Retinal pigment epithelial cell (primary cell): ENCODE measurements at regions not wholly inside any gene's neighbourhood (a gene's known extent, or its start where the extent isn't known, plus 50 kb on each side); places are given as distances from the start of the nearest gene placed in this dataset.

Experiments used
- DNase-seq: peaks from one replicate; pipeline ENCODE4 v3.0.0-alpha.2; 2010; ENCODE audit warnings: low read depth
- H3K4me3 ChIP-seq: 2 replicates; pipeline ENCODE4 v1.5.1; 2011; ENCODE audit warnings: mild to moderate bottlenecking, low read length, control low read depth, moderate library complexity
- TF ChIP-seq, protein P1 (sequence below): conservative IDR thresholded peaks from 2 replicates; pipeline ENCODE4 v1.5.1; 2011; ENCODE audit warnings: low read depth, low read length, control low read depth, inconsistent platforms

DNA sequence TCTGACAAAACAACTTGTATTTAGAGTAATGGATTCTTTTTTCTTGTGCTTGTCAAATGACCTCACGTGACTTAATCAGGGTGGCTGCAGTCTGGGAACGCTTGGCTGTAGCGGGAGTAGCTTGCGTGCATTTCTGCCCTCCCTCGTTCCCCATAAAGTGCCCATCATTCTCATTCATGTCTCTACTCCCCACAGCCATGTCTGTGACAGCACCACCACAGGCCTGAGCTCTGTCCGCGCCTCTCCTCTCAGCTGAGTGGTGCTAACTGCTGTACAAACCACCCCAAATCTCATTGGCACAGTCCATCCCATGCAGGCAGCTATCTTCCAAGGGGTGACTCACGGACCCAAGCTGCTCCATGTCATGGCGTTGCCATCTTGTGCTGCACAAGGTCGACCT lies 161.7 kb downstream of the TSN start:
- DNase-seq: no peak
- H3K4me3 ChIP-seq: no peak overlapping the region
- TF ChIP-seq, protein P1, sequence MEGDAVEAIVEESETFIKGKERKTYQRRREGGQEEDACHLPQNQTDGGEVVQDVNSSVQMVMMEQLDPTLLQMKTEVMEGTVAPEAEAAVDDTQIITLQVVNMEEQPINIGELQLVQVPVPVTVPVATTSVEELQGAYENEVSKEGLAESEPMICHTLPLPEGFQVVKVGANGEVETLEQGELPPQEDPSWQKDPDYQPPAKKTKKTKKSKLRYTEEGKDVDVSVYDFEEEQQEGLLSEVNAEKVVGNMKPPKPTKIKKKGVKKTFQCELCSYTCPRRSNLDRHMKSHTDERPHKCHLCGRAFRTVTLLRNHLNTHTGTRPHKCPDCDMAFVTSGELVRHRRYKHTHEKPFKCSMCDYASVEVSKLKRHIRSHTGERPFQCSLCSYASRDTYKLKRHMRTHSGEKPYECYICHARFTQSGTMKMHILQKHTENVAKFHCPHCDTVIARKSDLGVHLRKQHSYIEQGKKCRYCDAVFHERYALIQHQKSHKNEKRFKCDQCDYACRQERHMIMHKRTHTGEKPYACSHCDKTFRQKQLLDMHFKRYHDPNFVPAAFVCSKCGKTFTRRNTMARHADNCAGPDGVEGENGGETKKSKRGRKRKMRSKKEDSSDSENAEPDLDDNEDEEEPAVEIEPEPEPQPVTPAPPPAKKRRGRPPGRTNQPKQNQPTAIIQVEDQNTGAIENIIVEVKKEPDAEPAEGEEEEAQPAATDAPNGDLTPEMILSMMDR: no peak

DNA sequence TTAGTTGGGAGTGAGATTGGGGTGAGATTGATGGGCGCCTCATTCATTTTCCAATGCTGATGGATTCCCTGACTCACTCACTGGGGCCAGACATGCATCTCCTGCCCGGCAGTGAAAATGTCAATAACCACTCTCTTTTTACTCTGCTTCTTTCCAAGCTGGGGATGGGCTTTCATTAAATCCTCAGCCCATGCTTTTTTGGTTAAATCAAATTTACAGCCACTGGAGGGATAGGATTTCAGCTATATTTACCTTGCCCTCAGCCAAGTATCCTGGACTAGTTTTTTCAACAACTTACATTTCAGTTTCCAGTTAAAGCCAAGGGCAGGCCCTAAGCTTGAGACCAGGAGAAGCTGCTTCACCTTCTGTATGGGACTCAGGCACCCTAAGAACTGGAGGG lies 162.8 kb downstream of the TSN start:
- no peak overlapping the region for H3K4me3 ChIP-seq
- DNase-seq: no peak
- TF ChIP-seq, protein P1: no peak

DNA sequence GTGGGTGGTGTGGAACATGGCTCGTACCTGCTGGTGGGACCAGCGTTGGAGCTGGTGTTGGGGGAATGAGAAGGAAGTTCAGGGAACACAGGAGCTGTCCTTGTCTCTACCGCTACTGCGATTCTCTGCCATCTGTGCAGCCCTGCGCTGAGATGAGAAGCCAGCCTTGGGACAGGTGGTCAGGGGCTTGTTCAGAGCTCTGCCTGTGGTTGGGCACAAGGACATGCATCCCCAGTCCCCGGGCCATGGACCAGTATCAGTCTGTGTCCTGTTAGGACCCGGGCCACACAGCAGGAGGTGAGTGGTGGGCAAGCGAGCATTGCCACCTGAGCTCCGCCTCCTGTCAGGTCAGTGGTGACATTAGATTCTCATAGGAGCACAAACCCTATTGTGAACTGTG lies 164.4 kb downstream of the TSN start:
- DNase-seq: no peak
- TF ChIP-seq, protein P1: no peak
- H3K4me3 ChIP-seq: no peak overlapping the region

DNA sequence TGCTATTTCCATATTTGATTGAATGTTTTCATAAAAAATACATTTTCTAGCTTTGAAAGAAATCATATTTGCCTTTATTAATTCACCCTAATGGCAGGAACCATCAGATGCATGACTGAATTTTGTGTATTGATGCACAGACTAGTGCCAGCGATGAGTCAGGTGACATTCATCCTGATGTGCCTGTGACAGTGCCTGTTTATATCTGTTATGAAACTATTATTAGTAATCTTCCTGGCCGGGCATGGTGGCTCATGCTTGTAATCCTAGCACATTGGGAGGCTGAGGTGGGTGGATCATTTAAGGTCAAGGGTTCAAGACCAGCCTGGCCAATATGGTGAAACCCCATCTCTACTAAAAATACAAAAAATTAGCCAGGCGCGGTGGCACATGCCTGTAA lies 170.0 kb downstream of the TSN start:
- no peak overlapping the region for H3K4me3 ChIP-seq
- TF ChIP-seq, protein P1: no peak
- no peak for DNase-seq

DNA sequence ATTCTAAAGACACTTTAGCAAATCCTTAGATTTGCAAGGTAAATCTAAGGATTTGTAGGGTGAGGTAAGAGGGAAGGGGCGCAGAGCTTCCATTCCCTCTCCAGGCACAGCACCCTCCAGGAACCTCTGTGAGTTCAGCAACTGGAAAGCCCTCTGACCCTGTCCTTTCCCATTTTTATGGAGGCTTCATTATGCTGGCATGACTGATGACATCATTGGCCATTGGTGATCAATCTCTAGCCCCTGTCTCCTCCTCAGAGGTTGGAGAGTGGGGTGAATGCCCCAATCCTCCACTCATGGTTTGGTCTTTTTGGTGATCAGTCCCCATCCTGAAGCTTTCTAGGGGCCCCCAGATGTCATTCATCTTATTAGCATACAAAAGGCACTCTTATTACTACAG lies 187.8 kb downstream of the TSN start:
- no peak overlapping the region for H3K4me3 ChIP-seq
- DNase-seq: no peak
- TF ChIP-seq, protein P1: no peak

DNA sequence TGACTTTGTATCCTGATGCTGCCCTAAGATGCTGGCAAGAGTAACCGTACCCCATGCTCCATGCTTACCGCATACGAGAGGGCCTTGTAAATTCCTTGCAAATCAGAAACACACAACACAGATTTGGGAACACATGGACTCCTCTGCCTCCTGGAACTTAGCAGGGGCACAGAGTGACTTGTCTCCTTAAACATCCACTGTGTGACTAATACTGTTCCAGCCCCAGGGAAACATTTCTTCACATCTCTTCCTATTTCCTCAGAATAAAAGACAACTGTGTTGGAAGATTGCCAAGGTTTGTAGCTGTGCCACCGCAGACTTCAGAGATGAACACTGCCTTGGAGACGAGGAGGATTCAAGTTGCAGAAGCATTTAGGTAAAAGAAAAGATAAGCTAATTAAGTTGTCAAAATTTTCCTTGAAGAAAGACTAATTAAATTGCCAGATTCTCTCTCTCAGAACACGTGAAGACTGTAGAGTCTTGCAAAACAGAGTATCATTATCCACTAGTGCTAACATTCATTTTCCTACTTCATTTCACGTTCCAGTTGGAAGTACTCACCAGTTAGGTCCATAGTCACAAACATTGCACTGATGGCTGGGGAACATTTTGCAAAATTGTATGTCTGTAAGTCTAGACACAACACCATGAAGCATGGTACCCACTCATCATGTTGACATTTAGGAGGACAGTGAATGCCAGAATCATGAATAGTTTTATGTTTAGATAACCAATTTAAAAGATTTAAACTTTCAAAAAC lies 188.8 kb downstream of the TSN start:
- TF ChIP-seq, protein P1: no peak
- no peak overlapping the region for H3K4me3 ChIP-seq
- DNase-seq: peak; percentile 4

DNA sequence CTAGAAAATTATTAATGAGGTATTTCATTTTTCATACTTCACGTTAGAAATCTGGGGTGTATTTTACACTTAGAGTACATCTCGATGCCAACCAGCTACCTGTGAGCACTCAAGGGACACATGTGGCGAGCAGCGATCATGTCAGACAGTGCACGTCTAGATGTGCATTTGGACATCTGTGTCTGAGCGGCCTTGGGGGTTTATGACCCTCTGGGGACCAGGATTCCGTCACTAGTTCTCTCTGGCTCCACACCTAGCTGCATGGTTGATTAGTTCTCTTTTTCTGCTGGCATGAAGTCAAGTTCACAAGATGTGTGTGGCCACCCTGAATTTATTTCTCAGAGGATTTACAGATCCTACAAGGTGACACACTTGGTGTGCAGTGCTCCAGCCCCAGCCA lies 192.2 kb downstream of the TSN start:
- H3K4me3 ChIP-seq: no peak overlapping the region
- TF ChIP-seq, protein P1: no peak
- DNase-seq: no peak
